Psoas muscle (tissue), 7 donors: ENCODE measurements at regions not wholly inside any gene's neighbourhood (a gene's known extent, or its start where the extent isn't known, plus 50 kb on each side); places are given as distances from the start of the nearest gene placed in this dataset.
A peak's percentile ranks its signal among the peaks of the same experiment; 100 is the strongest.

Experiments used
- ATAC-seq, 4 donors: fragments of 200-7000 bp; cut with Tn5 transposase; one replicate each; pipeline ENCODE4 v1.9.1; 2020; ENCODE audit warnings: moderate library complexity in 3 of 4, mild to moderate bottlenecking in 2 of 4
- DNase-seq, 2 donors: peaks; one replicate each; pipeline ENCODE4 v3.0.0-alpha.2; 2020
- H3K27ac ChIP-seq: fragments of 200-600 bp; one replicate; pipeline ENCODE4 v1.8.0; 2022
- H3K27me3 ChIP-seq, 3 donors: fragments of 200-600 bp in 1 of 3; one replicate each; pipeline versions ENCODE4 v1.6.1 to v1.8.0; 2013 to 2022; ENCODE audit warnings: low read length in 2 of 3, mild to moderate bottlenecking in 2 of 3, moderate library complexity in 1 of 3; ENCODE audit not compliant: insufficient read depth in 3 of 3
- H3K36me3 ChIP-seq, 2 donors: fragments of 200-600 bp in 1 of 2; one replicate each; pipeline versions ENCODE4 v1.6.1 to v1.8.0; 2013 to 2022; ENCODE audit warnings: low read depth in 1 of 2, mild to moderate bottlenecking in 1 of 2, moderate library complexity in 1 of 2; ENCODE audit not compliant: insufficient read depth in 1 of 2
- H3K4me1 ChIP-seq: fragments of 200-600 bp; one replicate; pipeline ENCODE4 v1.8.0; 2022
- H3K4me3 ChIP-seq: fragments of 200-600 bp; one replicate; pipeline ENCODE4 v1.8.0; 2022; ENCODE audit warnings: mild to moderate bottlenecking
- H3K9me3 ChIP-seq: fragments of 200-600 bp; one replicate; pipeline ENCODE4 v1.8.0; 2022
- WGBS, 3 donors: extraction: QIAGEN DNeasy Blood & Tissue Kit; methylation state at CpG; one replicate each; pipeline versions ENCODE4 v1.1.6 to v1.1.7; 2013; 5-methylcytosine and 5-hydroxymethylcytosine counted together
- intact Hi-C, 2 donors: fragments of 100-400 bp; cut with DNase I; formaldehyde crosslinking; loops; one replicate each; pipeline versions ENCODE4 v1.11.0 to v1.14.2; 2022
- TF ChIP-seq, protein P1 (sequence below): fragments of 200-600 bp; IDR thresholded peaks from one replicate; pipeline ENCODE4 v1.8.0; 2022; ENCODE audit warnings: antibody characterized with exemption
- donor health status: healthy with polysubstance abuse.
- donor health status: DM: no; HTN: no; CAD: no; lungs with moderate emphysema.
- donor health status: Bipolar disorder and iron deficiency.
- donor health status: healthy.
- donor health status: DM: yes; HTN: yes; CAD: no.
- donor health status: DM: no; HTN: no; CAD: no.
- donor health status: DM: yes; HTN: yes; CAD: no.

DNA sequence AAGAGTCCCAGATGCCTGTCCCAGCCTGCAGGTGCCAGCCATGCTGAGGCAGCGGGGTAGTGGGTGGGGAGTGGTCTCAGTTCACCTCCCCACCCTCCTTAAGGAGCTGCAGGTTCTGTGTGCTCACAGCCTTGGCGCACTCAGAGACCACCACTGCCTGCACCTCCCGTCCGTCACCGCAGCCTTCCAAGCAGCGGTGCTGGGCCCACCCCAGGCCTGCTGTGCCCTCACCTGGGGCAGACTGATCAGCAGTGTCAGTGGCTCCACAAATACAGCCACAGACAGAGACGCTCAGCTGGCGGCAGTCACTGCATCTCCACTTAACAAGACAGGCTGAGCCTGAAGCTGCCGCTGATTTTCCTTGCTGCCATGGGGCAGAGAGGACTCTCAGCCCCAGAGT is 120.2 kb downstream of the RFLNA start:
- no peaks in the 10 kb centered on the region for H3K27me3 ChIP-seq
- no peak overlapping the region for H3K27ac ChIP-seq
- H3K36me3 ChIP-seq = peaks cover 0 to 30% of the 10 kb centered on the region in 2 donors
- H3K4me3 ChIP-seq = no peak overlapping the region
- DNase-seq (no peak), ATAC-seq (no peak)
- 93 to 95% (median 94%) methylated on average over 9 of the region's 9 CpGs for WGBS, 3 donors
- TF ChIP-seq, protein P1, sequence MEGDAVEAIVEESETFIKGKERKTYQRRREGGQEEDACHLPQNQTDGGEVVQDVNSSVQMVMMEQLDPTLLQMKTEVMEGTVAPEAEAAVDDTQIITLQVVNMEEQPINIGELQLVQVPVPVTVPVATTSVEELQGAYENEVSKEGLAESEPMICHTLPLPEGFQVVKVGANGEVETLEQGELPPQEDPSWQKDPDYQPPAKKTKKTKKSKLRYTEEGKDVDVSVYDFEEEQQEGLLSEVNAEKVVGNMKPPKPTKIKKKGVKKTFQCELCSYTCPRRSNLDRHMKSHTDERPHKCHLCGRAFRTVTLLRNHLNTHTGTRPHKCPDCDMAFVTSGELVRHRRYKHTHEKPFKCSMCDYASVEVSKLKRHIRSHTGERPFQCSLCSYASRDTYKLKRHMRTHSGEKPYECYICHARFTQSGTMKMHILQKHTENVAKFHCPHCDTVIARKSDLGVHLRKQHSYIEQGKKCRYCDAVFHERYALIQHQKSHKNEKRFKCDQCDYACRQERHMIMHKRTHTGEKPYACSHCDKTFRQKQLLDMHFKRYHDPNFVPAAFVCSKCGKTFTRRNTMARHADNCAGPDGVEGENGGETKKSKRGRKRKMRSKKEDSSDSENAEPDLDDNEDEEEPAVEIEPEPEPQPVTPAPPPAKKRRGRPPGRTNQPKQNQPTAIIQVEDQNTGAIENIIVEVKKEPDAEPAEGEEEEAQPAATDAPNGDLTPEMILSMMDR = no peak
- intact Hi-C loops = no loop called here
- peaks cover 44% of the 10 kb centered on the region for H3K4me1 ChIP-seq
- H3K9me3 ChIP-seq = no peaks in the 10 kb centered on the region

GRCh38 chr12:124413915-124414314 is 119.0 kb downstream of the RFLNA start:
- Histone ChIP-seq H3K4me1 (peaks cover 50% of the 10 kb centered on the region), H3K9me3 (no peaks in the 10 kb centered on the region), H3K27me3 (no peaks in the 10 kb centered on the region), H3K36me3 (peaks cover 0 to 18% of the 10 kb centered on the region in 2 donors), H3K4me3 (no peak overlapping the region), H3K27ac (no peak overlapping the region)
- DNase-seq (no peak), ATAC-seq (no peak)
- TF ChIP-seq, protein P1 = no peak
- intact Hi-C loops = no loop called here
- 53 to 69% (median 60%) methylated on average over 5 to 8 of the region's 8 CpGs for WGBS, 3 donors

- DNase-seq (peak in 1 of 2 donors; percentile 80), ATAC-seq (peak in 2 of 4 donors; percentile 13 to 25)
- 46 to 61% (median 56%) methylated on average over 15 of the region's 15 CpGs for WGBS, 3 donors
- Histone ChIP-seq H3K36me3 (peaks cover 0 to 17% of the 10 kb centered on the region in 2 donors), H3K9me3 (no peaks in the 10 kb centered on the region), H3K27me3 (no peaks in the 10 kb centered on the region), H3K4me1 (peaks cover 50% of the 10 kb centered on the region), H3K27ac (peak overlapping the region; percentile 27), H3K4me3 (no peak overlapping the region)
- intact Hi-C loops = no loop called here
- TF ChIP-seq, protein P1 = no peak
Measured at GRCh38 chr12:124413401-124413800, 118.5 kb downstream of the RFLNA start.

DNA sequence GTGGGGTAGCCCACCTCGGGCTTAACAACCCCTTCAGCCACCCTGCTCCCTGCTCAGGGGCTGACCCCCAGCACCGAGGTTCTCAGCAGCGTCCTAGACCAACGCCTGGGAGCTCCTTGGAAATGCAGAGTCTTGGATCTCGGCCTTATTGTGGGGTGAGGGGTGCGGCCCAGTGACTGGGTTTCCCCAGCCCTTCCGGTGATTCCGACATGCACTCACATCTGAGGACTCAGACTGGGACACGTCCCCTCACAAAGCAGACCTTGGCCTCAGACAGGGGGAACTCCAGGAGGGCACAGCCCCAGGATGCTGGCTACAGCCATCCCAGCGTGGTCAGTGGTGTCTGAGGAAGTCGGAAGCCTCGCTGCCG is 117.7 kb downstream of the RFLNA start:
- TF ChIP-seq, protein P1 = no peak
- Histone ChIP-seq H3K27ac (peak overlapping the region; percentile 27), H3K4me1 (peaks cover 50% of the 10 kb centered on the region), H3K27me3 (no peaks in the 10 kb centered on the region), H3K36me3 (peaks cover 0 to 9% of the 10 kb centered on the region in 2 donors), H3K9me3 (no peaks in the 10 kb centered on the region), H3K4me3 (no peak overlapping the region)
- no peak for DNase-seq
- 72 to 78% (median 74%) methylated on average over 13 of the region's 13 CpGs for WGBS, 3 donors
- no peak for ATAC-seq
- intact Hi-C loops = no loop called here

DNA sequence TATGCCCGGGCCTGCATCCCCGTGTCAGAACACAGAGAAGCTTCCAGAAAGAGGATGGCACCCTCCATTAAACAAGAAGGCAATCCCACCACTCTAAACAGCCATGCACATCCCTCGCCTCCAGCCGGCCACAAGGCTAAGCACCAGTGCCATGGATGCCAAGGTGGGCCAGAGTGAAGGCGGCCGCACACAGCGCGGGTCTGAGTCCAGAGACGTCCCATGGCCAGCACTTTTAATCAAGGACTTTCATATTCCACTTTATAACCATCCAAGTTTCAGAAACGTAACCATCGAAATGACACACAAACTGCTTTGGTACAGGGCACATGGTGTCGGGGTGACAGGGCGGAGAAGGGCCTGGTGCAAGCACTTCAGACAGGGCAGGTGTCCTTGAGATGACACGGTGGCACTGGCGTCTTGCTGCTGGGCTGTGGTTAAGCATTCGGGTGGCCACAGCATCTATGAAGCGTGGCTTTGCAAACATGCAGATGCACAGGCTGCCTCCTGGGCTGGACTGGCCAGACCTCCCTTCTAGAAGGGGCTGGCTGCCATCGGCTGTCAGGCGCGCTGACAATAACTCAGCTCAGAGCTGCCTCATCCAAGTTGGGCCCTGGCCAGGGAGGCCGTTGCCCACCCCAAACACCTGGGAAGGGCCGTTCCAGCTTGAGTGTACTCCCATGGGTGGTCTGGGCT is 117.2 kb downstream of the RFLNA start:
- intact Hi-C loops = no loop called here
- peaks cover 0 to 4% of the 10 kb centered on the region in 2 donors for H3K36me3 ChIP-seq
- H3K27ac ChIP-seq = peak overlapping the region; percentile 27

More for the DNA sequence above, 117.2 kb downstream of the RFLNA start:
- Histone ChIP-seq H3K9me3 (no peaks in the 10 kb centered on the region), H3K4me1 (peaks cover 50% of the 10 kb centered on the region), H3K27me3 (no peaks in the 10 kb centered on the region), H3K4me3 (no peak overlapping the region)
- TF ChIP-seq, protein P1 = no peak
- DNase-seq (no peak), ATAC-seq (no peak)
- WGBS, 3 donors = 79 to 82% (median 80%) methylated on average over 22 of the region's 22 CpGs
